Suprapubic skin (tissue), 4 donors: ENCODE measurements at regions not wholly inside any gene's neighbourhood (a gene's known extent, or its start where the extent isn't known, plus 50 kb on each side); places are given as distances from the start of the nearest gene placed in this dataset.

Experiments used
- DNase-seq, 2 donors: peaks; one replicate each; pipeline ENCODE4 v3.0.0-alpha.2; 2019; ENCODE audit warnings: low spot score in 2 of 2
- H3K27ac ChIP-seq: fragments of 200-600 bp; sonication (generic); one replicate; pipeline ENCODE4 v1.5.1; 2019
- H3K27me3 ChIP-seq: fragments of 200-600 bp; sonication (generic); one replicate; pipeline ENCODE4 v1.5.1; 2019
- H3K36me3 ChIP-seq: fragments of 200-600 bp; sonication (generic); one replicate; pipeline ENCODE4 v1.5.1; 2019
- H3K4me1 ChIP-seq: fragments of 200-600 bp; sonication (generic); one replicate; pipeline ENCODE4 v1.5.1; 2019
- H3K4me3 ChIP-seq: fragments of 200-600 bp; sonication (generic); one replicate; pipeline ENCODE4 v1.5.1; 2019; ENCODE audit warnings: mild to moderate bottlenecking
- H3K9me3 ChIP-seq: fragments of 200-600 bp; sonication (generic); one replicate; pipeline ENCODE4 v1.5.1; 2019
- EP300 ChIP-seq: sonication (generic); formaldehyde crosslinking; IDR thresholded peaks from one replicate; pipeline ENCODE4 v1.6.1; 2017; ENCODE audit warnings: antibody characterized with exemption
- POLR2A ChIP-seq, 2 donors: fragments of 450-650 bp; IDR thresholded peaks; one replicate each; pipeline ENCODE4 v1.6.1; 2017; ENCODE audit warnings: antibody characterized with exemption in 2 of 2, mild to moderate bottlenecking in 2 of 2, moderate library complexity in 2 of 2
- POLR2AphosphoS5 ChIP-seq, 3 donors: sonication (generic); formaldehyde crosslinking; IDR thresholded peaks; one replicate each; pipeline ENCODE4 v1.6.1; 2017; ENCODE audit warnings: antibody characterized with exemption in 3 of 3
- WGBS: methylation state at CpG from one replicate; pipeline ENCODE4 v1.1.5; 2018; 5-methylcytosine and 5-hydroxymethylcytosine counted together
- TF ChIP-seq, protein P1 (sequence below), 2 donors: fragments of 200-600 bp in 1 of 2; fragments of 450-650 bp in 1 of 2; sonication (generic) in 1 of 2; IDR thresholded peaks; one replicate each; pipeline ENCODE4 v1.5.1; 2016 to 2019; ENCODE audit warnings: antibody characterized with exemption in 2 of 2, mild to moderate bottlenecking in 1 of 2, moderate library complexity in 1 of 2

DNA sequence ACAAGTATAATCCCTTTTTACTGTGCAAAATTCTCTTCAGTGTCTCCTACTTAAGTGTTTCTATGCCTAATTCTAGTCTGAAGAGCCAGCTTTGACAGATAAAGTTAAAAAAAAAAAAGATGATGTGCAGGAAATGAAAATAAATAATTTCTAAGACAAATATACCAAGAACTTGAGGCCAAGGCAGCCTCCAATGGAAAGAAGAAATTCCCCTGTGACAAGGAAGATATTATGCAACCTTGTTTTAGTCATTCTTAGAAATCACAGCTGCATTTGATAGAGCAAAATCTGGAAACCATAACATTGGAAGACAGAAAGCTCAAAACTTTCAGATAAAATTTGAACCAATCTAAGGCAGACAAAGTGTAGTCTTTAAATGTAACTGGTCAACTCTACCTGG is 375.9 kb upstream of the TLE4 start:
- no peaks in the 10 kb centered on the region for H3K9me3 ChIP-seq
- no peaks in the 10 kb centered on the region for H3K27me3 ChIP-seq
- H3K36me3 ChIP-seq, result no peaks in the 10 kb centered on the region
- H3K27ac ChIP-seq, result no peak overlapping the region
- H3K4me3 ChIP-seq, result no peak overlapping the region
- TF ChIP-seq POLR2AphosphoS5 (IDR thresholded peaks at IDR 0.05) (no peak), POLR2A (IDR thresholded peaks at IDR 0.05) (no peak), EP300 (no peak)
- TF ChIP-seq, protein P1, sequence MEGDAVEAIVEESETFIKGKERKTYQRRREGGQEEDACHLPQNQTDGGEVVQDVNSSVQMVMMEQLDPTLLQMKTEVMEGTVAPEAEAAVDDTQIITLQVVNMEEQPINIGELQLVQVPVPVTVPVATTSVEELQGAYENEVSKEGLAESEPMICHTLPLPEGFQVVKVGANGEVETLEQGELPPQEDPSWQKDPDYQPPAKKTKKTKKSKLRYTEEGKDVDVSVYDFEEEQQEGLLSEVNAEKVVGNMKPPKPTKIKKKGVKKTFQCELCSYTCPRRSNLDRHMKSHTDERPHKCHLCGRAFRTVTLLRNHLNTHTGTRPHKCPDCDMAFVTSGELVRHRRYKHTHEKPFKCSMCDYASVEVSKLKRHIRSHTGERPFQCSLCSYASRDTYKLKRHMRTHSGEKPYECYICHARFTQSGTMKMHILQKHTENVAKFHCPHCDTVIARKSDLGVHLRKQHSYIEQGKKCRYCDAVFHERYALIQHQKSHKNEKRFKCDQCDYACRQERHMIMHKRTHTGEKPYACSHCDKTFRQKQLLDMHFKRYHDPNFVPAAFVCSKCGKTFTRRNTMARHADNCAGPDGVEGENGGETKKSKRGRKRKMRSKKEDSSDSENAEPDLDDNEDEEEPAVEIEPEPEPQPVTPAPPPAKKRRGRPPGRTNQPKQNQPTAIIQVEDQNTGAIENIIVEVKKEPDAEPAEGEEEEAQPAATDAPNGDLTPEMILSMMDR (IDR thresholded peaks at IDR 0.05), result no peak
- DNase-seq, result no peak
- no peaks in the 10 kb centered on the region for H3K4me1 ChIP-seq

DNA sequence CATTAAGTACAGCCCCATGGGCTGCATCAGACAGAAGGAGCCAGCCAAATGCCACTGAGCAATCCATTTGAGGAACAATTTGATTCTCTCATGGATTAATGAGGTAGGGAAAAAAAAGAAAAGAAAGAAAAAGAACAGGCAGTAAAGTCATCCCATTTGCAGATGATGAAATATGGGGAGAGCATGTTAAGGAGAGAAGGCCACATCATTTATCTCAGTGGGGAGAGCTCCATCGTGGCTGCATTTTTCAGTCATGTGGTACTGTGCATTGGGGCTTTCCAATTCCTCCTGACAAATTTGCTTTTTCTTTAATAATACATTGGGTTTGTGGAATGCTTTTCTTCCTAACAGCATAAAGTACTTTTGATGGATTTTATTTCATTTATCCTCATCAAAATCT is 375.2 kb upstream of the TLE4 start:
- no peaks in the 10 kb centered on the region for H3K36me3 ChIP-seq
- DNase-seq, result no peak
- H3K27me3 ChIP-seq, result no peaks in the 10 kb centered on the region
- H3K4me1 ChIP-seq, result no peaks in the 10 kb centered on the region
- no peaks in the 10 kb centered on the region for H3K9me3 ChIP-seq
- TF ChIP-seq POLR2A (IDR thresholded peaks at IDR 0.05), result no peak
- TF ChIP-seq EP300, result no peak
- TF ChIP-seq POLR2AphosphoS5 (IDR thresholded peaks at IDR 0.05), result no peak
- TF ChIP-seq, protein P1 (IDR thresholded peaks at IDR 0.05), result no peak
- WGBS, result 59% methylated on average over 1 of the region's 1 CpG
- peak overlapping the region; percentile 16 for H3K27ac ChIP-seq
- H3K4me3 ChIP-seq, result no peak overlapping the region

DNA sequence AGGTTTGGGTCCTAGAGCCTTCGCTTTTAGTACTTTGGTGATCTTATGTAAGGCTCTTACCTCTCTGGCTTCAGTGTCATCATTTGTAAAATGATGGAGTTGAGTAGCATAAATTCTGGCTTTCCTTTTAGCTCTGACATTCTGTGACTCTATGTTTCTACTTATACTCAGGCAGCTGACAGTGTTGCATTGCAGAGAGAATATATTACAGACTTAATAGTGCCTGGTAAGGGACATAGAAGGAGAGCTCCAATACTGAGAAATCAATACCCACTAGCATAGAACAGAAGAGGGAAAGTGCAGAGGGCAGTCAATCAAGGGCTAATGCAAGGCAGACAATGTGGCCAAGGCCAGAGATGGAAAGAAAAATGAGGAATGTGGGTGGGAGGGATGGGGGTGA is 371.4 kb upstream of the TLE4 start:
- H3K27ac ChIP-seq, result no peak overlapping the region
- no peaks in the 10 kb centered on the region for H3K9me3 ChIP-seq
- no peak for DNase-seq
- H3K4me1 ChIP-seq, result no peaks in the 10 kb centered on the region
- 0% methylated on average over 1 of the region's 1 CpG for WGBS
- H3K27me3 ChIP-seq, result no peaks in the 10 kb centered on the region
- H3K36me3 ChIP-seq, result no peaks in the 10 kb centered on the region
- TF ChIP-seq, protein P1 (IDR thresholded peaks at IDR 0.05), result no peak
- TF ChIP-seq POLR2A (IDR thresholded peaks at IDR 0.05) (no peak), POLR2AphosphoS5 (IDR thresholded peaks at IDR 0.05) (no peak), EP300 (no peak)
- no peak overlapping the region for H3K4me3 ChIP-seq

DNA sequence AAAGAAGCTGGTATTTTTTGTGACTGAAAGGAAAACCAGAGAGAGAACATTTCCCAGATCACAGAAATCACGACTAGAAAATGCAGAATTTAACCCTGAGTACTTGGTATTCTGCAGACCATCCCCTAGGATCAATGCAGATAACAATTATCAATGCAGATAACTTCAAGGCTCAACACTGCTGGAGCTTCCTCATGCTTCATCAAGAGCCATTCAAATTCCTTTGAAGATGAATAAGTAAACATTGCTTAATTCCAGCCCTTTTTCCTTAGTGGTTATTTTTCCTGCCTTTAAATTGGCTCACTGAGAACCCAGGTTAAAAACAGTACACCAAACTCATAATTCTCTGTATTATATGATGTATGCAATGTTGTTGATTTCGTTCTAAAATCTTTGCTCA is 370.1 kb upstream of the TLE4 start:
- Histone ChIP-seq H3K4me1 (no peaks in the 10 kb centered on the region), H3K27me3 (no peaks in the 10 kb centered on the region), H3K9me3 (no peaks in the 10 kb centered on the region), H3K4me3 (no peak overlapping the region), H3K36me3 (no peaks in the 10 kb centered on the region), H3K27ac (no peak overlapping the region)
- TF ChIP-seq POLR2AphosphoS5 (IDR thresholded peaks at IDR 0.05), result no peak
- TF ChIP-seq POLR2A (IDR thresholded peaks at IDR 0.05), result no peak
- TF ChIP-seq EP300, result no peak
- TF ChIP-seq, protein P1 (IDR thresholded peaks at IDR 0.05), result no peak
- DNase-seq, result no peak
- 59% methylated on average over 2 of the region's 2 CpGs for WGBS

DNA sequence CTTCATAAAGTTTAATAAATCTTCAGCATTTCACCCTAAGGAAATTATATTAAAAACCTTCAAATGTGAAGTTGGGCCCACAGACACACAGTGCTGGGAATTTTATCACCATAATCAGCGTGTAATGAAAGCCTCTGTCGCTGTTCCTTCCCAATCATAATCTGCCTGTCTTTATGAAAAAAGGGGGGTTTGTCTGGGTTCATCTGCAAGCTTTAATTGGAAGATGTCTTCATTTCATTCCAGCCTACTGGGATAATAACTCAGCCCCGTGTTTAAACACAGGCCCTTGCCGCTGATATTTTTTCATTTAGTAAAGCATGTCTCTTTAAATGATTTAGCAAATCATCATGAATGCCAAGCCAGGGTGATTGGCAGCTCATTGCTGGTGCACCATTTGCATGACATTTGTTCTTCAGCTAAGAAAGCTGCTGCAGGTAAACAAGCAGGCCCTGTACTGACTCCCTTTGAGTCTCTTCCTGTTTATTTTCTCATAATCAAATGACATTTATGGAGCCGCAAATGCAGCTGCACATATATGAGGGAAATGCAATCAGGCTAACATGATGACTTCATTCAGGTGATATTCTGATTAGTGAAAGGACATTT is 362.9 kb upstream of the TLE4 start:
- 77% methylated on average over 5 of the region's 5 CpGs for WGBS
- H3K27ac ChIP-seq, result no peak overlapping the region
- no peaks in the 10 kb centered on the region for H3K9me3 ChIP-seq
- H3K4me1 ChIP-seq, result no peaks in the 10 kb centered on the region
- H3K27me3 ChIP-seq, result no peaks in the 10 kb centered on the region
- TF ChIP-seq, protein P1 (IDR thresholded peaks at IDR 0.05), result no peak
- TF ChIP-seq POLR2A (IDR thresholded peaks at IDR 0.05) (no peak), EP300 (no peak), POLR2AphosphoS5 (IDR thresholded peaks at IDR 0.05) (no peak)
- no peak overlapping the region for H3K4me3 ChIP-seq
- no peaks in the 10 kb centered on the region for H3K36me3 ChIP-seq
- no peak for DNase-seq
